Activated naive CD8-positive, alpha-beta T cell treated with anti-CD3 and anti-CD28 coated beads, Interleukin-2, amount 50 U/mL, for 24 hours (primary cell): ENCODE measurements at regions not wholly inside any gene's neighbourhood (a gene's known extent, or its start where the extent isn't known, plus 50 kb on each side); places are given as distances from the start of the nearest gene placed in this dataset.
"Not testable (repeated sequence)": the region's sequence is repeated elsewhere in the genome, so short reads cannot be mapped to it uniquely, and the experiment has no call there.

Experiments
- ATAC-seq: fragments of 150-1000 bp; cut with Tn5 transposase; one replicate; pipeline ENCODE4 v1.10.0; 2021
- DNase-seq: peaks from one replicate; pipeline ENCODE4 v3.0.0; 2021
- H3K27ac Mint-ChIP-seq: one replicate; pipeline ENCODE4 v1.8.0; 2021; ENCODE audit warnings: mild to moderate bottlenecking, mixed read lengths
- H3K27me3 Mint-ChIP-seq: one replicate; pipeline ENCODE4 v1.8.0; 2021; ENCODE audit warnings: mixed read lengths
- H3K36me3 Mint-ChIP-seq: one replicate; pipeline ENCODE4 v1.8.0; 2021; ENCODE audit warnings: low read depth, mixed read lengths
- H3K4me1 Mint-ChIP-seq: one replicate; pipeline ENCODE4 v1.8.0; 2021; ENCODE audit warnings: mixed read lengths
- H3K4me3 Mint-ChIP-seq: one replicate; pipeline ENCODE4 v1.8.0; 2021; ENCODE audit warnings: mild to moderate bottlenecking, moderate library complexity, mixed read lengths
- H3K9me3 Mint-ChIP-seq: one replicate; pipeline ENCODE4 v1.8.0; 2021; ENCODE audit warnings: mixed read lengths

DNA sequence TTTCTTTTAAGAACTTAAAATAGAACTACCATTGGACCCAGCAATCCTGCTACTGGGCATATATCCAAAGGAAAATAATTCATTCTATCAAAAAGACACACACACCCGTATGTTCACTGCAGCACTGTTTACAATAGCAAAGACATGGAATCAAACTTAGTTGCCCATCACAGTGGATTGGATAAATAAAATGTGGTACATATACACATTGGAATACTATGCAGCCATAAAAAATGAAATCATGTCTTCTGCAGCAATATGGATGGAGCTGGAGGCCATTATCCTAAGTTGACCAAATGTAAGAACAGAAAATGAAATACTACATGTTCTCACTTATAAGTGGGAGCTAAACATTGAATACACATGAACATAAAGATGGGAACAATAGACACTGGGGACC is 585.3 kb upstream of the USP24 start:
- Mint-ChIP-seq H3K4me1 (no peaks in the 10 kb centered on the region), H3K9me3 (peaks cover 4% of the 10 kb centered on the region), H3K4me3 (no peak overlapping the region), H3K27ac (no peak overlapping the region), H3K36me3 (no peaks in the 10 kb centered on the region), H3K27me3 (no peaks in the 10 kb centered on the region)
- DNase-seq (no peak), ATAC-seq (no peak)

- Mint-ChIP-seq H3K9me3 (peaks cover 3% of the 10 kb centered on the region), H3K36me3 (no peaks in the 10 kb centered on the region), H3K27ac (no peak overlapping the region), H3K4me3 (no peak overlapping the region), H3K27me3 (peaks cover 2% of the 10 kb centered on the region), H3K4me1 (no peaks in the 10 kb centered on the region)
- ATAC-seq, result no peak
- DNase-seq, result no peak
Observed at GRCh38 chr1:55793856-55794255, 578.7 kb upstream of the USP24 start.

DNA sequence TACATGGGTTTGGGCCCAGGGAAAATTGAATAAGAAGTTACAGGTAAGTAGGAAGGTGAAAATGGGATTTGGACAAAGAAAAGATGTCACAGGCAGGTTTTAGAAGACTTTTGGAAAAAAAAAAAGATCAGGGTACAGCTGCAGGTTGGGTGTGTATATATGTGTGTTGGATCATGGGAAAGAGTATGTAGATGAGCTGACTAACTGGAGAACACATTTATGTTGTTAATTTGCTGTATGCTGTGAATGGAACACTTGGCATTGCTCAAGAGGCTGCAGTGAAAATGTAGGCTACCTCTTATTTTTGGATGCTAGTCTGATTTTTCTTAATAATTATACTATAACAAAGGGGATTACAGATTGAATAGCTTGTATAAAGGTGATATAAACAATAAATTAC is 577.7 kb upstream of the USP24 start:
- no peaks in the 10 kb centered on the region for H3K36me3 Mint-ChIP-seq
- DNase-seq, result no peak
- no peak overlapping the region for H3K4me3 Mint-ChIP-seq
- H3K4me1 Mint-ChIP-seq, result no peaks in the 10 kb centered on the region
- H3K27ac Mint-ChIP-seq, result no peak overlapping the region
- H3K9me3 Mint-ChIP-seq, result peaks cover 3% of the 10 kb centered on the region
- ATAC-seq, result no peak
- peaks cover 2% of the 10 kb centered on the region for H3K27me3 Mint-ChIP-seq

GRCh38 chr1:55789466-55789865 is 574.3 kb upstream of the USP24 start:
- ATAC-seq (no peak), DNase-seq (no peak)
- no peaks in the 10 kb centered on the region for H3K9me3 Mint-ChIP-seq
- H3K4me3 Mint-ChIP-seq, result no peak overlapping the region
- H3K27ac Mint-ChIP-seq, result no peak overlapping the region
- no peaks in the 10 kb centered on the region for H3K36me3 Mint-ChIP-seq
- H3K4me1 Mint-ChIP-seq, result no peaks in the 10 kb centered on the region
- H3K27me3 Mint-ChIP-seq, result peaks cover 3% of the 10 kb centered on the region

DNA sequence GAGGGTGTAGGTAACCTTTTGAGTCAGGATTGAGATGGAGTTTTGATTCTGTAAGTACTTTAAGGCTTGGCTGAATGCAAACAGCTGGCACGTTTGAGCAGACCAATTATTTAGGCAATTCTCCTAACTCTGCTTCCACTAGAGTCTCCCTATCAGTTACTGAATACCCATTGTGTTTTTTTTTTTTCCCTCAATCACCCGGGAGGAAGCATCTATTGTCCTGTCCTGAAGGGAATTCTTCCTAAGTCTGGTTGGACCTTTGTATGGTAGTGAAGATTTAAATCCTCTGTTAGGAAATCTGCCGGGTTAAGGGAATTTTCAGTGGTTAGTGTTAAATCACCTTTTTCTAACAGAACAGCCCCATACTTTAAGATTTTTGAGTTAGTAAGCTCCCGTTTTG is 571.2 kb upstream of the USP24 start:
- no peaks in the 10 kb centered on the region for H3K9me3 Mint-ChIP-seq
- H3K27ac Mint-ChIP-seq, result no peak overlapping the region
- ATAC-seq (no peak), DNase-seq (no peak)
- peaks cover 3% of the 10 kb centered on the region for H3K27me3 Mint-ChIP-seq
- H3K36me3 Mint-ChIP-seq, result no peaks in the 10 kb centered on the region
- no peaks in the 10 kb centered on the region for H3K4me1 Mint-ChIP-seq
- H3K4me3 Mint-ChIP-seq, result no peak overlapping the region

- not testable (repeated sequence) for H3K4me3 Mint-ChIP-seq, H3K4me1 Mint-ChIP-seq, H3K36me3 Mint-ChIP-seq, H3K27me3 Mint-ChIP-seq, DNase-seq, ATAC-seq, H3K27ac Mint-ChIP-seq, H3K9me3 Mint-ChIP-seq
Observed at GRCh38 chr1:55784941-55785450, 569.8 kb upstream of the USP24 start.

DNA sequence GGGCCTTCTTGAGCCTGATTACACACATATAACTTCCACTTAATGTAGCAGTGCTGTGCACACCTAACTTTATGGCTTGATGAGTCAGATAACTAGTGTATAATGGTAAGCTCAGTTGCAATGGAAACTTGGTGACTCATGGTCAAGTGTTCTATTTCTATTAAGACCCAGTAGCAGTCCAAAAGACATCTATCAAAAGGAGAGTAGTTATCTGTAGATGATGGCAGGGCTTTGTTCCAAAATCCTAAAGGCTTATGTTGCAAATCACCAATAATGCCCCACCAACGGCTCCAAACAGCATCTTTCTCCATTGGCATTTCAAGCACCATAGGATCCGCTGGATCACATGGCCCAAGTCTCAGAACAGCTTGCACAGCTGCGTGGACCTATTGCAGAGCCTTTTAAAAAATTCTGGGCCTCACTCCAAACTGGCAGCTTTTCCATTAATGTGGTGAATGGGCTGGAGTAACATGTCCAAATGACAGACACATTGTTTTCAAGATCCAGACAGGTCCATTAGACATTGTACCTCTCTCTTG is 566.8 kb upstream of the USP24 start:
- Mint-ChIP-seq H3K27me3 (peaks cover 3% of the 10 kb centered on the region), H3K9me3 (no peaks in the 10 kb centered on the region), H3K4me1 (no peaks in the 10 kb centered on the region), H3K27ac (no peak overlapping the region), H3K36me3 (no peaks in the 10 kb centered on the region), H3K4me3 (no peak overlapping the region)
- DNase-seq, result no peak
- no peak for ATAC-seq

- Mint-ChIP-seq H3K27me3 (peaks cover 2% of the 10 kb centered on the region), H3K4me3 (no peak overlapping the region)
Observed at GRCh38 chr1:55781003-55781402, 565.8 kb upstream of the USP24 start.

GRCh38 chr1:55777545-55777944 is 562.4 kb upstream of the USP24 start:
- DNase-seq, result no peak
- no peak for ATAC-seq
- no peak overlapping the region for H3K4me3 Mint-ChIP-seq
- H3K9me3 Mint-ChIP-seq, result no peaks in the 10 kb centered on the region
- H3K27me3 Mint-ChIP-seq, result peaks cover 5% of the 10 kb centered on the region
- H3K36me3 Mint-ChIP-seq, result no peaks in the 10 kb centered on the region
- no peaks in the 10 kb centered on the region for H3K4me1 Mint-ChIP-seq
- H3K27ac Mint-ChIP-seq, result no peak overlapping the region

More at GRCh38 chr1:55781003-55781402, 565.8 kb upstream of the USP24 start:
- Mint-ChIP-seq H3K4me1 (no peaks in the 10 kb centered on the region), H3K36me3 (no peaks in the 10 kb centered on the region), H3K27ac (no peak overlapping the region), H3K9me3 (no peaks in the 10 kb centered on the region)
- ATAC-seq (no peak), DNase-seq (no peak)

GRCh38 chr1:55775007-55775406 is 559.8 kb upstream of the USP24 start:
- DNase-seq (no peak), ATAC-seq (no peak)
- H3K9me3 Mint-ChIP-seq, result no peaks in the 10 kb centered on the region
- H3K27me3 Mint-ChIP-seq, result peaks cover 5% of the 10 kb centered on the region
- H3K36me3 Mint-ChIP-seq, result no peaks in the 10 kb centered on the region
- no peak overlapping the region for H3K4me3 Mint-ChIP-seq
- no peaks in the 10 kb centered on the region for H3K4me1 Mint-ChIP-seq
- H3K27ac Mint-ChIP-seq, result no peak overlapping the region

- H3K27me3 Mint-ChIP-seq, result peaks cover 5% of the 10 kb centered on the region
- H3K4me3 Mint-ChIP-seq, result no peak overlapping the region
- ATAC-seq (no peak), DNase-seq (no peak)
- no peaks in the 10 kb centered on the region for H3K9me3 Mint-ChIP-seq
- H3K4me1 Mint-ChIP-seq, result no peaks in the 10 kb centered on the region
- no peaks in the 10 kb centered on the region for H3K36me3 Mint-ChIP-seq
- no peak overlapping the region for H3K27ac Mint-ChIP-seq
Observed at GRCh38 chr1:55774446-55774845, 559.3 kb upstream of the USP24 start.

GRCh38 chr1:55773211-55773940 is 558.2 kb upstream of the USP24 start:
- ATAC-seq (no peak), DNase-seq (no peak)
- Mint-ChIP-seq H3K36me3 (no peaks in the 10 kb centered on the region), H3K27ac (no peak overlapping the region), H3K9me3 (no peaks in the 10 kb centered on the region), H3K4me3 (no peak overlapping the region), H3K4me1 (no peaks in the 10 kb centered on the region), H3K27me3 (peaks cover 5% of the 10 kb centered on the region)

GRCh38 chr1:55768327-55768952 is 553.3 kb upstream of the USP24 start:
- DNase-seq, result no peak
- no peaks in the 10 kb centered on the region for H3K36me3 Mint-ChIP-seq
- H3K27me3 Mint-ChIP-seq, result peaks cover 5% of the 10 kb centered on the region
- no peak for ATAC-seq
- H3K4me3 Mint-ChIP-seq, result no peak overlapping the region
- H3K27ac Mint-ChIP-seq, result no peak overlapping the region
- no peaks in the 10 kb centered on the region for H3K4me1 Mint-ChIP-seq
- H3K9me3 Mint-ChIP-seq, result no peaks in the 10 kb centered on the region

- ATAC-seq, result no peak
- no peak overlapping the region for H3K4me3 Mint-ChIP-seq
- H3K36me3 Mint-ChIP-seq, result no peaks in the 10 kb centered on the region
- H3K4me1 Mint-ChIP-seq, result no peaks in the 10 kb centered on the region
- no peak for DNase-seq
- H3K9me3 Mint-ChIP-seq, result no peaks in the 10 kb centered on the region
- H3K27ac Mint-ChIP-seq, result no peak overlapping the region
- H3K27me3 Mint-ChIP-seq, result peaks cover 2% of the 10 kb centered on the region
Observed at GRCh38 chr1:55767171-55767570, 552.0 kb upstream of the USP24 start.

GRCh38 chr1:55765505-55765904 is 550.3 kb upstream of the USP24 start:
- not testable (repeated sequence) for H3K36me3 Mint-ChIP-seq, H3K27ac Mint-ChIP-seq, ATAC-seq, H3K4me3 Mint-ChIP-seq, H3K9me3 Mint-ChIP-seq, DNase-seq, H3K27me3 Mint-ChIP-seq, H3K4me1 Mint-ChIP-seq
